Adipocyte (in vitro differentiated cells): ENCODE measurements at regions not wholly inside any gene's neighbourhood (a gene's known extent, or its start where the extent isn't known, plus 50 kb on each side); places are given as distances from the start of the nearest gene placed in this dataset.

Source experiments
- DNase-seq: peaks from one replicate; pipeline ENCODE4 v3.0.0-alpha.2; 2015; ENCODE audit warnings: low read depth
- H3K27me3 ChIP-seq: replicated peaks from 2 replicates; pipeline ENCODE4 v1.7.0; 2013; ENCODE audit warnings: mild to moderate bottlenecking, low read length, moderate library complexity; ENCODE audit not compliant: control insufficient read depth, insufficient read depth
- H3K36me3 ChIP-seq: 2 replicates; pipeline ENCODE4 v1.7.0; 2013; ENCODE audit warnings: low read length, mild to moderate bottlenecking, moderate library complexity; ENCODE audit not compliant: control insufficient read depth, insufficient read depth, severe bottlenecking
- H3K4me1 ChIP-seq: 2 replicates; pipeline ENCODE4 v1.7.0; 2013; ENCODE audit warnings: mild to moderate bottlenecking, low read length, moderate library complexity; ENCODE audit not compliant: control insufficient read depth, insufficient read depth
- H3K4me3 ChIP-seq: 2 replicates; pipeline ENCODE4 v1.7.0; 2013; ENCODE audit warnings: mild to moderate bottlenecking, low read length, moderate library complexity
- H3K9ac ChIP-seq: 2 replicates; pipeline ENCODE4 v1.7.0; 2013; ENCODE audit warnings: mild to moderate bottlenecking, low read length, moderate library complexity
- H3K9me3 ChIP-seq: 2 replicates; pipeline ENCODE4 v1.7.0; 2013; ENCODE audit warnings: mild to moderate bottlenecking, low read length, moderate library complexity; ENCODE audit not compliant: control insufficient read depth

- Histone ChIP-seq H3K36me3 (no peaks in the 10 kb centered on the region), H3K4me1 (no peaks in the 10 kb centered on the region), H3K9me3 (no peaks in the 10 kb centered on the region), H3K4me3 (no peak overlapping the region), H3K9ac (no peak overlapping the region), H3K27me3 (no peaks in the 10 kb centered on the region)
- no peak for DNase-seq
Measured at GRCh38 chr21:23496729-23497128, 2110.6 kb downstream of the MRPL39 start.

GRCh38 chr21:23488245-23488644 is 2119.0 kb downstream of the MRPL39 start:
- Histone ChIP-seq H3K27me3 (no peaks in the 10 kb centered on the region), H3K4me3 (no peak overlapping the region), H3K4me1 (no peaks in the 10 kb centered on the region), H3K9me3 (no peaks in the 10 kb centered on the region), H3K36me3 (no peaks in the 10 kb centered on the region), H3K9ac (no peak overlapping the region)
- no peak for DNase-seq

- Histone ChIP-seq H3K36me3 (no peaks in the 10 kb centered on the region), H3K9me3 (peaks cover 2% of the 10 kb centered on the region), H3K4me3 (no peak overlapping the region), H3K4me1 (no peaks in the 10 kb centered on the region), H3K27me3 (no peaks in the 10 kb centered on the region), H3K9ac (no peak overlapping the region)
- DNase-seq, result no peak
Measured at GRCh38 chr21:23480591-23481270, 2126.6 kb downstream of the MRPL39 start.

- Histone ChIP-seq H3K4me3 (no peak overlapping the region), H3K27me3 (no peaks in the 10 kb centered on the region), H3K9me3 (peaks cover 2% of the 10 kb centered on the region), H3K4me1 (no peaks in the 10 kb centered on the region), H3K36me3 (no peaks in the 10 kb centered on the region), H3K9ac (no peak overlapping the region)
- DNase-seq, result no peak
Measured at GRCh38 chr21:23478381-23478780, 2128.9 kb downstream of the MRPL39 start.

GRCh38 chr21:23475281-23476219 is 2131.7 kb downstream of the MRPL39 start:
- no peaks in the 10 kb centered on the region for H3K27me3 ChIP-seq
- no peak for DNase-seq
- H3K36me3 ChIP-seq, result no peaks in the 10 kb centered on the region
- H3K4me1 ChIP-seq, result no peaks in the 10 kb centered on the region
- H3K4me3 ChIP-seq, result no peak overlapping the region
- no peaks in the 10 kb centered on the region for H3K9me3 ChIP-seq
- no peak overlapping the region for H3K9ac ChIP-seq

- no peaks in the 10 kb centered on the region for H3K4me1 ChIP-seq
- no peak for DNase-seq
- H3K9ac ChIP-seq, result no peak overlapping the region
- no peaks in the 10 kb centered on the region for H3K9me3 ChIP-seq
- H3K36me3 ChIP-seq, result no peaks in the 10 kb centered on the region
- no peaks in the 10 kb centered on the region for H3K27me3 ChIP-seq
- H3K4me3 ChIP-seq, result no peak overlapping the region
Measured at GRCh38 chr21:23471877-23472276, 2135.4 kb downstream of the MRPL39 start.

- no peaks in the 10 kb centered on the region for H3K4me1 ChIP-seq
- no peaks in the 10 kb centered on the region for H3K9me3 ChIP-seq
- H3K36me3 ChIP-seq, result no peaks in the 10 kb centered on the region
- DNase-seq, result no peak
- no peak overlapping the region for H3K9ac ChIP-seq
- H3K4me3 ChIP-seq, result no peak overlapping the region
- H3K27me3 ChIP-seq, result no peaks in the 10 kb centered on the region
Measured at GRCh38 chr21:23463365-23463764, 2143.9 kb downstream of the MRPL39 start.

GRCh38 chr21:23455676-23456075 is 2151.6 kb downstream of the MRPL39 start:
- Histone ChIP-seq H3K4me1 (no peaks in the 10 kb centered on the region), H3K4me3 (no peak overlapping the region), H3K36me3 (no peaks in the 10 kb centered on the region), H3K27me3 (no peaks in the 10 kb centered on the region), H3K9ac (no peak overlapping the region), H3K9me3 (peaks cover 4% of the 10 kb centered on the region)
- DNase-seq, result no peak

- H3K9ac ChIP-seq, result no peak overlapping the region
- no peaks in the 10 kb centered on the region for H3K27me3 ChIP-seq
- DNase-seq, result no peak
- no peaks in the 10 kb centered on the region for H3K4me1 ChIP-seq
- H3K9me3 ChIP-seq, result peaks cover 4% of the 10 kb centered on the region
- H3K36me3 ChIP-seq, result no peaks in the 10 kb centered on the region
- H3K4me3 ChIP-seq, result no peak overlapping the region
Measured at GRCh38 chr21:23452384-23453083, 2154.7 kb downstream of the MRPL39 start.

GRCh38 chr21:23445307-23445706 is 2162.0 kb downstream of the MRPL39 start:
- H3K9ac ChIP-seq, result no peak overlapping the region
- no peaks in the 10 kb centered on the region for H3K9me3 ChIP-seq
- H3K4me1 ChIP-seq, result no peaks in the 10 kb centered on the region
- H3K4me3 ChIP-seq, result no peak overlapping the region
- no peaks in the 10 kb centered on the region for H3K36me3 ChIP-seq
- no peak for DNase-seq
- no peaks in the 10 kb centered on the region for H3K27me3 ChIP-seq

GRCh38 chr21:23438081-23438480 is 2169.2 kb downstream of the MRPL39 start:
- Histone ChIP-seq H3K4me3 (no peak overlapping the region), H3K9me3 (no peaks in the 10 kb centered on the region), H3K36me3 (no peaks in the 10 kb centered on the region), H3K27me3 (no peaks in the 10 kb centered on the region), H3K9ac (no peak overlapping the region), H3K4me1 (no peaks in the 10 kb centered on the region)
- DNase-seq, result no peak
